Fibroblast of skin of scalp (primary cell): ENCODE measurements at regions not wholly inside any gene's neighbourhood (a gene's known extent, or its start where the extent isn't known, plus 50 kb on each side); places are given as distances from the start of the nearest gene placed in this dataset.
A peak's percentile ranks its signal among the peaks of the same experiment; 100 is the strongest.
"Not testable (repeated sequence)": the region's sequence is repeated elsewhere in the genome, so short reads cannot be mapped to it uniquely, and the experiment has no call there.

Experiments
- DNase-seq: peaks from one replicate; pipeline ENCODE4 v3.0.0-alpha.2; 2013

- no peak for DNase-seq
Observed at GRCh38 chr3:73234354-73235014, 173.0 kb downstream of the EBLN2 start.

GRCh38 chr3:73235768-73236167 lies 174.3 kb downstream of the EBLN2 start:
- no peak for DNase-seq

GRCh38 chr3:73236867-73237266 lies 175.4 kb downstream of the EBLN2 start:
- no peak for DNase-seq

- DNase-seq, result no peak
Observed at GRCh38 chr3:73243740-73244139, 182.3 kb downstream of the EBLN2 start.

GRCh38 chr3:73245459-73245858 lies 184.0 kb downstream of the EBLN2 start:
- no peak for DNase-seq

- no peak for DNase-seq
Observed at GRCh38 chr3:73249047-73249446, 187.6 kb downstream of the EBLN2 start.

- no peak for DNase-seq
Observed at GRCh38 chr3:73254062-73254461, 192.6 kb downstream of the EBLN2 start.

GRCh38 chr3:73255609-73256029 lies 194.2 kb downstream of the EBLN2 start:
- peak; percentile 58 for DNase-seq

- no peak for DNase-seq
Observed at GRCh38 chr3:73257186-73257585, 195.7 kb downstream of the EBLN2 start.

GRCh38 chr3:73258057-73258456 lies 196.6 kb downstream of the EBLN2 start:
- DNase-seq, result no peak

GRCh38 chr3:73259291-73259690 lies 197.8 kb downstream of the EBLN2 start:
- no peak for DNase-seq

GRCh38 chr3:73259856-73260255 lies 198.4 kb downstream of the EBLN2 start:
- peak; percentile 78 for DNase-seq

- DNase-seq, result not testable (repeated sequence)
Observed at GRCh38 chr3:73266558-73266957, 205.1 kb downstream of the EBLN2 start.

GRCh38 chr3:73269126-73269525 lies 207.7 kb downstream of the EBLN2 start:
- DNase-seq, result not testable (repeated sequence)

- no peak for DNase-seq
Observed at GRCh38 chr3:73270839-73271483, 209.5 kb downstream of the EBLN2 start.

GRCh38 chr3:73273341-73273740 lies 211.9 kb downstream of the EBLN2 start:
- no peak for DNase-seq

GRCh38 chr3:73280746-73281145 lies 219.3 kb downstream of the EBLN2 start:
- no peak for DNase-seq

- no peak for DNase-seq
Observed at GRCh38 chr3:73284472-73284871, 223.0 kb downstream of the EBLN2 start.

- no peak for DNase-seq
Observed at GRCh38 chr3:73291541-73291940, 230.1 kb downstream of the EBLN2 start.

- no peak for DNase-seq
Observed at GRCh38 chr3:73292220-73292619, 230.8 kb downstream of the EBLN2 start.

- no peak for DNase-seq
Observed at GRCh38 chr3:73294537-73294936, 233.1 kb downstream of the EBLN2 start.

- no peak for DNase-seq
Observed at GRCh38 chr3:73295876-73296635, 234.6 kb downstream of the EBLN2 start.

GRCh38 chr3:73296859-73297258 lies 235.4 kb downstream of the EBLN2 start:
- no peak for DNase-seq
